OCI-LY7 (cell line): ENCODE measurements at regions not wholly inside any gene's neighbourhood (a gene's known extent, or its start where the extent isn't known, plus 50 kb on each side); places are given as distances from the start of the nearest gene placed in this dataset.

Experiments used
- CTCF ChIP-seq: fragments of 200-600 bp; sonication (generic); conservative IDR thresholded peaks from 2 replicates; pipeline ENCODE4 v1.5.1; 2014; ENCODE audit warnings: mild to moderate bottlenecking, antibody characterized with exemption, low read length, moderate library complexity, mixed read lengths
- EZH2phosphoT487 ChIP-seq: fragments of 200-600 bp; sonication (generic); IDR thresholded peaks from 2 replicates; pipeline ENCODE4 v1.6.1; 2018; ENCODE audit warnings: low read depth, borderline replicate concordance, mild to moderate bottlenecking, mixed run types, antibody characterized with exemption, low read length, moderate library complexity, mixed read lengths

DNA sequence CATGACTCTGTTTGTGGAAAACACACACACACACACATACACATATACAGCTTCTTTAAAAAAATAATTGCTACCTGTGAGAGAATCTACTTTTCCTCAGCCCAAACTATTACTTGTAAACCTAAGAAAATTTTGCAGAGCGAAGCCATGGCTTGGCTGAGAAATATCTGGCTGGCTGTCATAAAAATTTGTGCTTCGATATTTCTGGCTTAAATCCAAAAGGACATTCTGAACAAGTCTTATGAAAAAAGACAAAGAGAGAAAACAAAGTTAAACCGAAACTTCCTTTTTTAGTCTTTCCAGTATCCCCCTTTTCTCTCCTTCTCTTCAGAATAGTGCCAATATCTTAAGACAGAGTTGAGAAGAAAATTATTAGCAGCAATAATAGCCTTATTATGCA, 2048.0 kb downstream of the SUCLG1 start:
- no peak for TF ChIP-seq CTCF
- no peak for TF ChIP-seq EZH2phosphoT487
